Transverse colon (tissue), 3 donors: ENCODE measurements at regions not wholly inside any gene's neighbourhood (a gene's known extent, or its start where the extent isn't known, plus 50 kb on each side); places are given as distances from the start of the nearest gene placed in this dataset.

ENCODE experiments used
- POLR2A ChIP-seq: fragments of 450-650 bp; IDR thresholded peaks from one replicate; pipeline ENCODE4 v1.6.1; 2016; ENCODE audit warnings: antibody characterized with exemption, mild to moderate bottlenecking, moderate library complexity
- TF ChIP-seq, protein P1 (sequence below), 5 experiments: fragments of 200-600 bp in 3 of 5; fragments of 450-650 bp in 2 of 5; sonication (generic) in 3 of 5; IDR thresholded peaks; 1 replicate in 2 of 5; 2 replicates in 3 of 5; pipeline ENCODE4 v1.5.1; 2016 to 2017; ENCODE audit warnings: antibody characterized with exemption in 5 of 5, inconsistent platforms in 3 of 5, mild to moderate bottlenecking in 2 of 5, moderate library complexity in 1 of 5

DNA sequence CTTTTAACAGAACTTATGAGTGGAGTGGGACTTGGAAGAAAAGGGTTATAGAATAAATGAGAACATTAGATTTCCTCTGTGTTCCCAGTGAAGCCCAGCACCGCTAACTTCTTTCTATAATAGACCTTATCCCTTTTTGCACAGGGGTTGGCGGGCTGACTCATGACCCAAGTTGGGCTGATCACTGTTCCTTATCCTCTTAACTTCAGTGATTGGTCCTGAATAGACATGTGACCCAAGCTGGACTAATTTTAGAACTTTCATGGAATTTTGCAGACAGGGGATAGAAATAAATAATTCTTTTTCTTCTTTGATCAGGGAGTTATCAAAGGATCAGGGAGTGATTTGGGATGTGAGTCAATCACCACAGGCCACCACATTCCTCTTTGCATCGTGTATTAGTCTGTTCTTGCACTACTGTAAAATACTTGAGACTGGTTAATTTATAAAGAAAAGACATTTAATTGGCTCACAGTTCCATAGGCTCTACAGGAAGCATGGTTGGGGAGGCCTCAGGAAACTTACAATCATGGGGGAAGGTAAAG is 75.9 kb downstream of the UCHL1 start:
- TF ChIP-seq POLR2A: no peak
- TF ChIP-seq, protein P1, sequence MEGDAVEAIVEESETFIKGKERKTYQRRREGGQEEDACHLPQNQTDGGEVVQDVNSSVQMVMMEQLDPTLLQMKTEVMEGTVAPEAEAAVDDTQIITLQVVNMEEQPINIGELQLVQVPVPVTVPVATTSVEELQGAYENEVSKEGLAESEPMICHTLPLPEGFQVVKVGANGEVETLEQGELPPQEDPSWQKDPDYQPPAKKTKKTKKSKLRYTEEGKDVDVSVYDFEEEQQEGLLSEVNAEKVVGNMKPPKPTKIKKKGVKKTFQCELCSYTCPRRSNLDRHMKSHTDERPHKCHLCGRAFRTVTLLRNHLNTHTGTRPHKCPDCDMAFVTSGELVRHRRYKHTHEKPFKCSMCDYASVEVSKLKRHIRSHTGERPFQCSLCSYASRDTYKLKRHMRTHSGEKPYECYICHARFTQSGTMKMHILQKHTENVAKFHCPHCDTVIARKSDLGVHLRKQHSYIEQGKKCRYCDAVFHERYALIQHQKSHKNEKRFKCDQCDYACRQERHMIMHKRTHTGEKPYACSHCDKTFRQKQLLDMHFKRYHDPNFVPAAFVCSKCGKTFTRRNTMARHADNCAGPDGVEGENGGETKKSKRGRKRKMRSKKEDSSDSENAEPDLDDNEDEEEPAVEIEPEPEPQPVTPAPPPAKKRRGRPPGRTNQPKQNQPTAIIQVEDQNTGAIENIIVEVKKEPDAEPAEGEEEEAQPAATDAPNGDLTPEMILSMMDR (IDR thresholded peaks at IDR 0.05): no peak
